ENCODE measurements at regions not wholly inside any gene's neighbourhood (a gene's known extent, or its start where the extent isn't known, plus 50 kb on each side); places are given as distances from the start of the nearest gene placed in this dataset.

GRCh38 chr12:18863769-18864500, 126.0 kb downstream of the CAPZA3 start:
- DNase-seq: no peak
- H3K4me3 ChIP-seq: no peak overlapping the region
- in situ Hi-C loops (cut with MboI): no loop called here
- H3K9ac ChIP-seq: no peak overlapping the region
- H3K27ac ChIP-seq: no peak overlapping the region
- H3K36me3 ChIP-seq (ENCODE audit: low read depth): no peaks in the 10 kb centered on the region
- TF ChIP-seq EZH2phosphoT487 (IDR thresholded peaks at IDR 0.05; ENCODE audit: insufficient read depth, low read depth): no peak
- TF ChIP-seq EZH2 (IDR thresholded peaks at IDR 0.05; ENCODE audit: insufficient read depth, poor library complexity, severe bottlenecking): no peak
- H3K79me2 ChIP-seq (ENCODE audit: insufficient read depth): no peaks in the 10 kb centered on the region
- H2AFZ ChIP-seq: no peak overlapping the region
- no peak overlapping the region for H3K4me2 ChIP-seq (ENCODE audit: unreplicated experiment)
- 97 to 99% methylated on average over 3 of the region's 3 CpGs for WGBS, 2 experiments (ENCODE audit: low coverage in 1 of 2, low lambda C conversion rate in 2 of 2, missing lambda C conversion rate in 2 of 2)
- no peaks in the 10 kb centered on the region for H4K20me1 ChIP-seq (ENCODE audit: insufficient read depth)
- peaks cover 23% of the 10 kb centered on the region for H3K4me1 ChIP-seq (ENCODE audit: insufficient read depth)
- H3K27me3 ChIP-seq (replicated peaks; ENCODE audit: insufficient read depth): no peaks in the 10 kb centered on the region
- peaks cover 11% of the 10 kb centered on the region; the same call in 1 of the 2 replicates for H3F3A ChIP-seq (ENCODE audit: insufficient read depth)
- no peaks in the 10 kb centered on the region for H3K9me3 ChIP-seq (ENCODE audit: low read depth)
- no peaks in the 10 kb centered on the region for H3K9me2 ChIP-seq (ENCODE audit: insufficient read depth)

- 1 to 4% methylated on average over 5 of the region's 5 CpGs for WGBS, 2 experiments (ENCODE audit: low coverage in 1 of 2, low lambda C conversion rate in 2 of 2, missing lambda C conversion rate in 2 of 2)
- H3K9me3 ChIP-seq (ENCODE audit: low read depth): no peaks in the 10 kb centered on the region
- no peaks in the 10 kb centered on the region for H3K36me3 ChIP-seq (ENCODE audit: low read depth)
- peak; percentile 90 for DNase-seq
- H3K4me3 ChIP-seq: peak overlapping the region; percentile 40
- H3K9ac ChIP-seq: peak overlapping the region; percentile 23; the same call in 1 of the 2 replicates
- peak overlapping the region; percentile 36 for H3K27ac ChIP-seq
- no peaks in the 10 kb centered on the region for H3K79me2 ChIP-seq (ENCODE audit: insufficient read depth)
- no peak for TF ChIP-seq EZH2 (IDR thresholded peaks at IDR 0.05; ENCODE audit: insufficient read depth, poor library complexity, severe bottlenecking)
- TF ChIP-seq EZH2phosphoT487 (IDR thresholded peaks at IDR 0.05; ENCODE audit: insufficient read depth, low read depth): no peak
- peak overlapping the region; percentile 79 for H3K4me2 ChIP-seq (ENCODE audit: unreplicated experiment)
- H3K9me2 ChIP-seq (ENCODE audit: insufficient read depth): no peaks in the 10 kb centered on the region
- peaks cover 17% of the 10 kb centered on the region; the same call in 1 of the 2 replicates for H3F3A ChIP-seq (ENCODE audit: insufficient read depth)
- no peaks in the 10 kb centered on the region for H3K27me3 ChIP-seq (replicated peaks; ENCODE audit: insufficient read depth)
- no peaks in the 10 kb centered on the region for H4K20me1 ChIP-seq (ENCODE audit: insufficient read depth)
- H2AFZ ChIP-seq: peak overlapping the region; percentile 47; the same call in 1 of the 2 replicates
- in situ Hi-C loops (cut with MboI): no loop called here
- peaks cover 27% of the 10 kb centered on the region for H3K4me1 ChIP-seq (ENCODE audit: insufficient read depth)
Observed at GRCh38 chr12:18864900-18865561, 127.1 kb downstream of the CAPZA3 start.

- H3K4me1 ChIP-seq (ENCODE audit: insufficient read depth): peaks cover 27% of the 10 kb centered on the region
- no peak overlapping the region for H3K9ac ChIP-seq
- H3K36me3 ChIP-seq (ENCODE audit: low read depth): no peaks in the 10 kb centered on the region
- peak; percentile 82 for DNase-seq
- peak overlapping the region; percentile 28 for H3K4me2 ChIP-seq (ENCODE audit: unreplicated experiment)
- no peaks in the 10 kb centered on the region for H3K27me3 ChIP-seq (replicated peaks; ENCODE audit: insufficient read depth)
- H3K27ac ChIP-seq: 0 out of 2 replicates have a peak overlapping the region, but pooled peaks have one; percentile 17
- no peak overlapping the region for H3K4me3 ChIP-seq
- 16 to 20% methylated on average over 2 of the region's 2 CpGs for WGBS, 2 experiments (ENCODE audit: low coverage in 1 of 2, low lambda C conversion rate in 2 of 2, missing lambda C conversion rate in 2 of 2)
- H3K9me2 ChIP-seq (ENCODE audit: insufficient read depth): no peaks in the 10 kb centered on the region
- H3K9me3 ChIP-seq (ENCODE audit: low read depth): no peaks in the 10 kb centered on the region
- peak overlapping the region; percentile 10; the same call in 1 of the 2 replicates for H2AFZ ChIP-seq
- H3K79me2 ChIP-seq (ENCODE audit: insufficient read depth): no peaks in the 10 kb centered on the region
- H3F3A ChIP-seq (ENCODE audit: insufficient read depth): peaks cover 17% of the 10 kb centered on the region; the same call in 1 of the 2 replicates
- in situ Hi-C loops (cut with MboI): no loop called here
- TF ChIP-seq EZH2 (IDR thresholded peaks at IDR 0.05; ENCODE audit: insufficient read depth, poor library complexity, severe bottlenecking): no peak
- no peak for TF ChIP-seq EZH2phosphoT487 (IDR thresholded peaks at IDR 0.05; ENCODE audit: insufficient read depth, low read depth)
- H4K20me1 ChIP-seq (ENCODE audit: insufficient read depth): no peaks in the 10 kb centered on the region
Observed at GRCh38 chr12:18868717-18869116, 130.8 kb downstream of the CAPZA3 start.

- Histone ChIP-seq H3K9me3 (ENCODE audit: low read depth) (no peaks in the 10 kb centered on the region), H3K4me2 (ENCODE audit: unreplicated experiment) (no peak overlapping the region)
- in situ Hi-C loops (cut with MboI): no loop called here
Observed at GRCh38 chr12:18872770-18873169, 134.9 kb downstream of the CAPZA3 start.

More at GRCh38 chr12:18872770-18873169, 134.9 kb downstream of the CAPZA3 start:
- peak overlapping the region; percentile 51; the same call in 1 of the 2 replicates for H2AFZ ChIP-seq
- H3F3A ChIP-seq (ENCODE audit: insufficient read depth): 0 out of 2 replicates have a peak, but pooled peaks cover 9% of the 10 kb centered on the region
- H4K20me1 ChIP-seq (ENCODE audit: insufficient read depth): no peaks in the 10 kb centered on the region
- no peak overlapping the region for H3K9ac ChIP-seq
- 60 to 61% methylated on average over 2 of the region's 2 CpGs for WGBS, 2 experiments (ENCODE audit: low coverage in 1 of 2, low lambda C conversion rate in 2 of 2, missing lambda C conversion rate in 2 of 2)
- no peak overlapping the region for H3K4me3 ChIP-seq
- no peaks in the 10 kb centered on the region for H3K27me3 ChIP-seq (replicated peaks; ENCODE audit: insufficient read depth)
- peaks cover 13% of the 10 kb centered on the region for H3K4me1 ChIP-seq (ENCODE audit: insufficient read depth)
- no peaks in the 10 kb centered on the region for H3K36me3 ChIP-seq (ENCODE audit: low read depth)
- no peaks in the 10 kb centered on the region for H3K9me2 ChIP-seq (ENCODE audit: insufficient read depth)
- no peak for DNase-seq
- no peaks in the 10 kb centered on the region for H3K79me2 ChIP-seq (ENCODE audit: insufficient read depth)
- H3K27ac ChIP-seq: no peak overlapping the region
- TF ChIP-seq EZH2 (IDR thresholded peaks at IDR 0.05; ENCODE audit: insufficient read depth, poor library complexity, severe bottlenecking): no peak
